ENCODE measurements at regions not wholly inside any gene's neighbourhood (a gene's known extent, or its start where the extent isn't known, plus 50 kb on each side); places are given as distances from the start of the nearest gene placed in this dataset.

- no peak overlapping the region for H3K27ac ChIP-seq (ENCODE audit: low read depth, low read length)
- H3K4me3 ChIP-seq (ENCODE audit: low read length in 3 of 3) = no peak overlapping the region
- no peaks in the 10 kb centered on the region for H3K36me3 ChIP-seq (ENCODE audit: control insufficient read depth in 3 of 3, insufficient read depth in 3 of 3, low read length in 3 of 3)
- no peaks in the 10 kb centered on the region for H3K9me3 ChIP-seq (ENCODE audit: control insufficient read depth in 3 of 3, low read length in 3 of 3)
- H3K9ac ChIP-seq (ENCODE audit: low read depth in 1 of 3, low read length in 3 of 3) = no peak overlapping the region
- no peaks in the 10 kb centered on the region for H3K27me3 ChIP-seq (ENCODE audit: control insufficient read depth in 3 of 3, insufficient read depth in 3 of 3, low read length in 3 of 3)
- H3K4me1 ChIP-seq (ENCODE audit: control insufficient read depth in 3 of 3, insufficient read depth in 3 of 3, low read length in 3 of 3) = no peaks in the 10 kb centered on the region
Observed at GRCh38 chr13:22201375-22201925, 530.6 kb downstream of the FGF9 start.

- no peaks in the 10 kb centered on the region for H3K36me3 ChIP-seq (ENCODE audit: control insufficient read depth in 3 of 3, insufficient read depth in 3 of 3, low read length in 3 of 3)
- H3K4me3 ChIP-seq (ENCODE audit: low read length in 3 of 3) = no peak overlapping the region
- H3K27ac ChIP-seq (ENCODE audit: low read depth, low read length) = no peak overlapping the region
- no peaks in the 10 kb centered on the region for H3K27me3 ChIP-seq (ENCODE audit: control insufficient read depth in 3 of 3, insufficient read depth in 3 of 3, low read length in 3 of 3)
- H3K4me1 ChIP-seq (ENCODE audit: control insufficient read depth in 3 of 3, insufficient read depth in 3 of 3, low read length in 3 of 3) = no peaks in the 10 kb centered on the region
- no peak overlapping the region for H3K9ac ChIP-seq (ENCODE audit: low read depth in 1 of 3, low read length in 3 of 3)
- peaks cover 0 to 2% (median 0%) of the 10 kb centered on the region in 3 donors for H3K9me3 ChIP-seq (ENCODE audit: control insufficient read depth in 3 of 3, low read length in 3 of 3)
Observed at GRCh38 chr13:22210134-22210930, 539.5 kb downstream of the FGF9 start.

- Histone ChIP-seq H3K9ac (ENCODE audit: low read depth in 1 of 3, low read length in 3 of 3) (no peak overlapping the region), H3K4me3 (ENCODE audit: low read length in 3 of 3) (no peak overlapping the region), H3K27me3 (ENCODE audit: control insufficient read depth in 3 of 3, insufficient read depth in 3 of 3, low read length in 3 of 3) (no peaks in the 10 kb centered on the region), H3K9me3 (ENCODE audit: control insufficient read depth in 3 of 3, low read length in 3 of 3) (peaks cover 0 to under 1% (median 0%) of the 10 kb centered on the region in 3 donors), H3K36me3 (ENCODE audit: control insufficient read depth in 3 of 3, insufficient read depth in 3 of 3, low read length in 3 of 3) (no peaks in the 10 kb centered on the region), H3K4me1 (ENCODE audit: control insufficient read depth in 3 of 3, insufficient read depth in 3 of 3, low read length in 3 of 3) (no peaks in the 10 kb centered on the region), H3K27ac (ENCODE audit: low read depth, low read length) (no peak overlapping the region)
Observed at GRCh38 chr13:22211876-22212275, 541.0 kb downstream of the FGF9 start.

- no peak overlapping the region for H3K4me3 ChIP-seq (ENCODE audit: low read length in 3 of 3)
Observed at GRCh38 chr13:22212576-22212975, 541.7 kb downstream of the FGF9 start.

GRCh38 chr13:22214184-22214583 is 543.3 kb downstream of the FGF9 start:
- H3K27me3 ChIP-seq (ENCODE audit: control insufficient read depth in 3 of 3, insufficient read depth in 3 of 3, low read length in 3 of 3) = no peaks in the 10 kb centered on the region
- H3K4me3 ChIP-seq (ENCODE audit: low read length in 3 of 3) = no peak overlapping the region
- H3K36me3 ChIP-seq (ENCODE audit: control insufficient read depth in 3 of 3, insufficient read depth in 3 of 3, low read length in 3 of 3) = no peaks in the 10 kb centered on the region
- no peak overlapping the region for H3K27ac ChIP-seq (ENCODE audit: low read depth, low read length)
- peaks cover 0 to 2% (median 0%) of the 10 kb centered on the region in 3 donors for H3K4me1 ChIP-seq (ENCODE audit: control insufficient read depth in 3 of 3, insufficient read depth in 3 of 3, low read length in 3 of 3)
- no peaks in the 10 kb centered on the region for H3K9me3 ChIP-seq (ENCODE audit: control insufficient read depth in 3 of 3, low read length in 3 of 3)
- H3K9ac ChIP-seq (ENCODE audit: low read depth in 1 of 3, low read length in 3 of 3) = no peak overlapping the region

More at GRCh38 chr13:22212576-22212975, 541.7 kb downstream of the FGF9 start:
- no peaks in the 10 kb centered on the region for H3K27me3 ChIP-seq (ENCODE audit: control insufficient read depth in 3 of 3, insufficient read depth in 3 of 3, low read length in 3 of 3)
- no peaks in the 10 kb centered on the region for H3K9me3 ChIP-seq (ENCODE audit: control insufficient read depth in 3 of 3, low read length in 3 of 3)
- no peaks in the 10 kb centered on the region for H3K36me3 ChIP-seq (ENCODE audit: control insufficient read depth in 3 of 3, insufficient read depth in 3 of 3, low read length in 3 of 3)
- no peak overlapping the region for H3K27ac ChIP-seq (ENCODE audit: low read depth, low read length)
- no peak overlapping the region for H3K9ac ChIP-seq (ENCODE audit: low read depth in 1 of 3, low read length in 3 of 3)
- H3K4me1 ChIP-seq (ENCODE audit: control insufficient read depth in 3 of 3, insufficient read depth in 3 of 3, low read length in 3 of 3) = no peaks in the 10 kb centered on the region

GRCh38 chr13:22218797-22219196 is 547.9 kb downstream of the FGF9 start:
- H3K27ac ChIP-seq (ENCODE audit: low read depth, low read length) = no peak overlapping the region
- H3K4me3 ChIP-seq (ENCODE audit: low read length in 3 of 3) = no peak overlapping the region
- H3K4me1 ChIP-seq (ENCODE audit: control insufficient read depth in 3 of 3, insufficient read depth in 3 of 3, low read length in 3 of 3) = peaks cover 0 to 2% (median 0%) of the 10 kb centered on the region in 3 donors
- no peaks in the 10 kb centered on the region for H3K9me3 ChIP-seq (ENCODE audit: control insufficient read depth in 3 of 3, low read length in 3 of 3)
- no peaks in the 10 kb centered on the region for H3K27me3 ChIP-seq (ENCODE audit: control insufficient read depth in 3 of 3, insufficient read depth in 3 of 3, low read length in 3 of 3)
- no peaks in the 10 kb centered on the region for H3K36me3 ChIP-seq (ENCODE audit: control insufficient read depth in 3 of 3, insufficient read depth in 3 of 3, low read length in 3 of 3)
- H3K9ac ChIP-seq (ENCODE audit: low read depth in 1 of 3, low read length in 3 of 3) = no peak overlapping the region

GRCh38 chr13:22219709-22220108 is 548.8 kb downstream of the FGF9 start:
- no peaks in the 10 kb centered on the region for H3K9me3 ChIP-seq (ENCODE audit: control insufficient read depth in 3 of 3, low read length in 3 of 3)
- no peaks in the 10 kb centered on the region for H3K27me3 ChIP-seq (ENCODE audit: control insufficient read depth in 3 of 3, insufficient read depth in 3 of 3, low read length in 3 of 3)
- no peaks in the 10 kb centered on the region for H3K36me3 ChIP-seq (ENCODE audit: control insufficient read depth in 3 of 3, insufficient read depth in 3 of 3, low read length in 3 of 3)
- no peak overlapping the region for H3K4me3 ChIP-seq (ENCODE audit: low read length in 3 of 3)
- H3K9ac ChIP-seq (ENCODE audit: low read depth in 1 of 3, low read length in 3 of 3) = no peak overlapping the region
- no peak overlapping the region for H3K27ac ChIP-seq (ENCODE audit: low read depth, low read length)
- H3K4me1 ChIP-seq (ENCODE audit: control insufficient read depth in 3 of 3, insufficient read depth in 3 of 3, low read length in 3 of 3) = peaks cover 0 to 2% (median 0%) of the 10 kb centered on the region in 3 donors

GRCh38 chr13:22220151-22221135 is 549.6 kb downstream of the FGF9 start:
- no peaks in the 10 kb centered on the region for H3K36me3 ChIP-seq (ENCODE audit: control insufficient read depth in 3 of 3, insufficient read depth in 3 of 3, low read length in 3 of 3)
- H3K27me3 ChIP-seq (ENCODE audit: control insufficient read depth in 3 of 3, insufficient read depth in 3 of 3, low read length in 3 of 3) = no peaks in the 10 kb centered on the region
- no peak overlapping the region for H3K27ac ChIP-seq (ENCODE audit: low read depth, low read length)
- no peaks in the 10 kb centered on the region for H3K9me3 ChIP-seq (ENCODE audit: control insufficient read depth in 3 of 3, low read length in 3 of 3)
- H3K4me1 ChIP-seq (ENCODE audit: control insufficient read depth in 3 of 3, insufficient read depth in 3 of 3, low read length in 3 of 3) = peaks cover 0 to 2% (median 0%) of the 10 kb centered on the region in 3 donors
- H3K9ac ChIP-seq (ENCODE audit: low read depth in 1 of 3, low read length in 3 of 3) = no peak overlapping the region
- no peak overlapping the region for H3K4me3 ChIP-seq (ENCODE audit: low read length in 3 of 3)

- Histone ChIP-seq H3K4me1 (ENCODE audit: control insufficient read depth in 3 of 3, insufficient read depth in 3 of 3, low read length in 3 of 3) (peaks cover 0 to 1% (median 0%) of the 10 kb centered on the region in 3 donors), H3K9me3 (ENCODE audit: control insufficient read depth in 3 of 3, low read length in 3 of 3) (no peaks in the 10 kb centered on the region), H3K27ac (ENCODE audit: low read depth, low read length) (no peak overlapping the region), H3K36me3 (ENCODE audit: control insufficient read depth in 3 of 3, insufficient read depth in 3 of 3, low read length in 3 of 3) (no peaks in the 10 kb centered on the region), H3K4me3 (ENCODE audit: low read length in 3 of 3) (no peak overlapping the region), H3K9ac (ENCODE audit: low read depth in 1 of 3, low read length in 3 of 3) (no peak overlapping the region), H3K27me3 (ENCODE audit: control insufficient read depth in 3 of 3, insufficient read depth in 3 of 3, low read length in 3 of 3) (peaks cover 0 to 2% (median 0%) of the 10 kb centered on the region in 3 donors)
Observed at GRCh38 chr13:22223411-22223810, 552.5 kb downstream of the FGF9 start.

All from skeletal muscle tissue (tissue), 3 donors.